GM19372 (cell line): ENCODE measurements at regions not wholly inside any gene's neighbourhood (a gene's known extent, or its start where the extent isn't known, plus 50 kb on each side); places are given as distances from the start of the nearest gene placed in this dataset.

Source experiments
- ATAC-seq: cut with Tn5 transposase; IDR thresholded peaks from one replicate; pipeline ENCODE4 v1.9.1; 2021; ENCODE audit warnings: mild to moderate bottlenecking, low read depth, moderate library complexity; ENCODE audit not compliant: unreplicated experiment

- ATAC-seq = no peak
Measured at GRCh38 chrX:15985937-15986336, 131.3 kb upstream of the AP1S2 start.

DNA sequence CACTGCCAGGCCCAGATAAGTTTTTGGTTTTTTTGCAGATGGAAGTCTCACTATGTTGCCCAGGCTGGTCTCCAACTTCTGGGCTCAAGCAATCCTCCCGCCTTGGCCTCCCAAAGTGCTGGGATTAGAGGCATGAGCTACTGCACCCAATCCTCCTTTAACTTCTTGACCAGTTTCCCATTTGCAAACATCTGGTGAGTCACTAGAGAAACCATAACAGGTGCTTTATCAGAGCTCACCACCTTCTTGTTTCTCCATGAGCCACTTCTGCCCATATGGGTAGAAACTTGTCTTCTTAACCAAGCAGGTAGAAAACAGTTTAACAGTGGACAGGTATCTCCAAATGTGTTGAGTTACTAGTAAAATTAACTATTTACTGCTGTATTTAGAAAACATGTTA is 128.4 kb upstream of the AP1S2 start:
- no peak for ATAC-seq

DNA sequence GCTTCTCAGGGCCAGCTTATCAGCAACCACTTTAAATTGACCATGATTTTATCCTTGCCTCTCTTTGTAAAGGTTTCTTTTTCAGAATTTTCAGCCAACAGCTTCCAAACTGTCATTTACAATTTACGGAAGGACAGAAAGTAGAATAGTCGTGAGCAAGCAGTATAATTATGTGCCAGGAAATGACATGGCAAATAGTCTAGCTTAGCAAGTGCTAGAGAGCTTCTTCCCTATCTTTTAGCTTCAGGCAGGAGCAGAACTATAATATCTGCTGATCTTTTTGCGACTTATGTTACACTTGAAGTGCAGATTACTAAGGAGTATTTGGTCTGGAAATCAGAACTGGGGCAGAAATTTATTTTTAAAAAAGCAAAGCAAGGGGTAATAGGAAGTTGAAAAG is 123.0 kb upstream of the AP1S2 start:
- no peak for ATAC-seq

DNA sequence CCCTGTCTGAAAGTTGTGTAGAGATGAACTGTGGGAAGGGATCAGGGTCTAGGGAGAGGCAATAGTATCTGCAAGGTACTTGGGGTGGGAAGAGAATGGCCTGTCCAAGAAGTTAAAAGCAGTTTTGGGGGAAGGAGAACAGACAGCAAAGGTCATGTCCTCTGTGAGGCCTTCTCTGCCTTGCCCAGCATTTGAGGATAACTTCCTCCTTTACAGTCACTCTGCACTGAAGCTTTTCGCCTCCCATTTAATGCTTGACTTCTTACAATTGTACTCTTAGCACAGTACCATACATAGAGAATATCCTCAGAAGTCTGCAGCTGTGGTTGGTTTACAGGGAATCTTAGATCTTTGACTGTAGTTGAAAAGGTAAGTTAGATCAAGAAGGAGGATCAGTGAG is 121.8 kb upstream of the AP1S2 start:
- ATAC-seq = no peak

GRCh38 chrX:15973946-15974345 is 119.3 kb upstream of the AP1S2 start:
- ATAC-seq = no peak

DNA sequence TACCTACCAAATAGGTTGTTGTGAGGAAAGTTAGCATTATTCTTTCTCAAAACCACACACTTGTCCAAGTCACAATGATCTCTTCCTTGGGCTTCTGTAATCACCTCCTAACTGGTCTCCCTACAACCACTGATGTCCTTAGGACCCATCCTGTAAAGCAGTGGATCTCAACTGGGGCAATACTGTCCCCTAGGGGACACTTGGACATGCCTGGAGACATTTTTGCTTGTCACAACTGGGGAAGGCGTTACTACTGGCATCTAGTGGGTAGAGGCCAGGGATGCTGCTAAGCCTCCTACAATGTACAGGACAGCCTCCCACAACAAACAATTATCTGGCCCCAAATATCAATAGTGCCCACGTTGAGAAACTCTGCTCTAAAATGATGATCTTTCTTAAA is 118.7 kb upstream of the AP1S2 start:
- no peak for ATAC-seq

GRCh38 chrX:15971696-15972095 is 117.1 kb upstream of the AP1S2 start:
- no peak for ATAC-seq

- ATAC-seq = no peak
Measured at GRCh38 chrX:15963858-15964257, 109.2 kb upstream of the AP1S2 start.

DNA sequence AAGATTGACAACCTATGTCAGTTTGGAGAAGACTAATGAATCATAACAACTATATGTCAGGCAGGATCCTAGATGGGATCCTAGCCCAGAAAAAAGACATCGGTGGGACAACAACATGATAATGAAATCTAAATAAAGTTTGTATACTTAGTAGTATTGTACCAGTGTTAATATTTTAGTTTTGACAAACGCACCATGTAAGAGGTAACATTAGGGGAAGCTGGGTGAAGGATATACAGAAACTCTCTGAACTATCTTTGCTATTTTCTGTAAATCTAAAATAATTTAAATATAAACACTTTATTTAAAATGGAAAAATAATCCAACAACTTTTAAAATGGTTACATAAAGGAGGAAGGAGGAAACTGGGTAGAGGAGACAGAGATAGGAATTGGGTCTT is 105.6 kb upstream of the AP1S2 start:
- ATAC-seq = no peak

- no peak for ATAC-seq
Measured at GRCh38 chrX:15956681-15957080, 102.1 kb upstream of the AP1S2 start.

DNA sequence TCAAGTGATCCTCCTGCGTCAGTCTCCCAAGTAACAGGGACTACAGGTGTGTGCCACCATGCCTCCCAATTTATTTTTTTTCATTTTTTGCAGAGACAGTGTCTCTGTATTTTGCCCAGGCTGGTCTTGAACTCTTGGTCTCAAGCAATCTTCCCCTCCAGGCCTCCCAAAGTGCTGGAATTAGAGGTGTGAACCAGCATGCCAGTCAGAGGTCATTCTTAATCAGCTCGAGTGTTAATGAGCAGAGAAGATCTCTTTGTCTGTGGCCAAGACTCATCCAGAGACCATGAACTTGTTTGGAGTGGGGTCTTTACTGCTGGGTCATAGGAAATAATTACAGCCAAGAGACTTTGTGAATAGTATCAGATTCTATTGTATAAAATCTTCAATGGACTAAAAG is 99.2 kb upstream of the AP1S2 start:
- ATAC-seq = no peak

DNA sequence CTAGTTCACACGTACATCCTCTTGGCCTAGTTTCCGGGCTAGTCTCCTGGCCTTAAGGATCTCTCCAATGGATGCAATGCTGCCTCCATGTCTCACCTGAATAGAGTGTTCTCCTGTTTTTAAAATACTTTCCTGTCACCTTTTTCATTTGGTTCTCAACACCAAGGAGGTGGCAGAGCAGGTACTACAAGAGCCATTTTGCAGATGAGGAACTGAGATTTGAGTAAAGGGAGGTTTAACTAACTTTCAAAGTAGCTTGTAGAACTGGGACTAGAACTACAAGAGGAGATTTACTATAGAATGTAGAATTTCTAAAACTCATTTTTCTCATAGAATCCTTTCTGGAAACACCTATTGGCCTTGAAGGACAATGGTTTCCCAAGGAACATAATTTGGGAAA is 97.6 kb upstream of the AP1S2 start:
- no peak for ATAC-seq

GRCh38 chrX:15948318-15948660 is 93.7 kb upstream of the AP1S2 start:
- no peak for ATAC-seq

DNA sequence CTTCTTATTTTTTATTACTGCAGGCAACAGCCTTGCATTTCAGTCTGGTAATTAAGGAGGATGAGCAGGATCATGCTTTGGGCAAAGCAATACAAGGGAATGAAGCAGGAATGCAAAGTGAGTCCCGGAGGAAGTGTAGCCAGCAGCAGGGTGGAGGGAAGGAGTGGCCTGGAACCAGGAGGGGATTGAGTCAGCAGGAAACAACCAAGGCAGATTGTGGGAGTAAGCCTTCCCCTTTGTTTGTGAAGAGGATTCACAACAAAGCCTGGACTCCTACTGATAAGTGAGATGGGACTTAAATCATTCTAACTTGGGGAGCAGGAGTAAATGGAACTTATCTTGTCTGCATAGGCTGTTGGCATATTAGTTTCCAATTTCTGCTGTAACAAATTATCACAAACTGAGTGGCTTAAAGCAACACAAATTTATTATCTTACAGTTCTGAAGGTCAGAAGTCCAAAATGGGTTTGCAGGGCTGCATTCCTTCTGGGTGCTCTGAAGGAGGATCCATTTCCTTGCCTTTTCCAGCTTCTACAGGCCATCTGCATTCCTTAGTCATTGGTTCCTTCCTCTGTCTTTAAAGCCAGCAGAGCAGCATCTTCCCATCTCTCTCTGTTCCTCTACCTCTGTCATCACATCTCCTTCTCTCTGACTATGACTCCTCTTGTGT is 93.2 kb upstream of the AP1S2 start:
- no peak for ATAC-seq

DNA sequence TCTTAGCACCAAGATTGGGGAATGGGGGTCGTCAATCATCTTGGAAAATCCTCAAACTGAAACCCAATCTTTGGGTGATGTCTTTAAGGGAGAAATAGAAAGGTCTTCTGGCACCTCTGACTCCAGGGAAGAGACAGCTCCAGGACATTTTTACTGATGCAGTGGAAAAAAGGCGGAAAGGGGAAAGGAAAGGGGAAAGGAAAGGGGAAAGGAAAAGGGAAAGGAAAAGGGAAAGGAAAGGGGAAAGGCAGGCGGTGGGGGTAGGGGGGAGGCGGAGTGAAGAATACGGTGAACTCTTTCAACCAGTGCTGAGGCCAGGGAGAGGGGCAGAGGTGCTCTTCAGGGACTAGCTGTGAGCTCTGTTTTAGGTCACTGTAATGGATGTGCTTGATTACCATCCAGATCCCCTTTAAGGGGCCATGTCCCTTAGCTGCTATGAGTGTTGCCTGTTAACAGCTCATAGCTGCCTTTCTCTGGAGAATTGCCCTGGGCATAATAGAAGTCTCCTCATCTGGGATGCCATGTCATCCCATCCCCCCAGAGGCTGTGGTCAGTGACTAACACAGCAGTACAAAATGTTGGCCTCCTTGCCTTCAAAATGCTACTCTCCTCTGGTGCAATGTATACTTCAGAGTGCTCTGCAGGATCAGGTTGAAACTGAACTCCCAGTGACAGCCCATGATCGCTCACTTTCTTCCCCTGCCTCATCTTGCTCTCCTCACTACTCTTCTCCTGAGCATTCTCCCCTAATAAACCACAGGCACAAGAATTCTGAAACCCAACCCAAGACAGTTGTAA is 92.4 kb upstream of the AP1S2 start:
- ATAC-seq = no peak

DNA sequence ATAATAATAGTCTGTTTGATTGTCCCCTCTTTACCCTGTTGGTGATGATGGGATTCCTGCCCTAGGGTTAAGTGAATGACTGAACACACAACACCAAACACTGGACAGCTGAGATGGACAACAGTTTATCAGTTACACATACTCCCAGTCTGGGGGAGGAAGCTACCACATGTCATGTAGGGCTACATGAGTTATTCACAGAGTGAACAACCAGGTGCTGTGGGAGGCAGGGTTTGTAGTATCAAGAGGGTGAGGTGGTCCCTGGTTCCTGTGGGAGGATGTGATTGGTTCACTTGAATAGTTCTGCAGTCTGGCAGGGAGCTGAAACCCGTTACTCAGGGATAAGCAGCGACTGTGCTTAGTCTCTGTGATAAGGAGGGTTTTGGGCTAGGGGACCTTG is 88.8 kb upstream of the AP1S2 start:
- no peak for ATAC-seq

DNA sequence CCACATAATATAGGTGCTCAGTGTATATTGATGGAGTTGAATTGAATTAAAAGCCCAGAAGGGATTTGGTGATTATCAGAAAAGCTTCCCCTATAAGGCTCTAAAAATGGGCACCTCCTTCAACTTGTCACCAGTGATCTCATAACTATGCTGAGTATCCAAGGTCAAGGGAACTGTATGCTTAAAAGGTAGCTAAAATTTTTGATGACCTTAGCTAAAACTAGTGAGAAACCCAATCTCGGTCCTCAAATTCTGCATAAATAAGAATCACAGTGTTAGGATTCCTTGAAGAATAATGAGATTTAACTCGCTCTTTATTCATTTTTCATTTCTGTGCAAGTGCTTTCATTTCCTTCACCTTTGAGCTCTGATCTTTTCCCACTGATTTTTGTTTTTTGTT is 87.7 kb upstream of the AP1S2 start:
- no peak for ATAC-seq

- ATAC-seq = no peak
Measured at GRCh38 chrX:15939737-15940136, 85.1 kb upstream of the AP1S2 start.

DNA sequence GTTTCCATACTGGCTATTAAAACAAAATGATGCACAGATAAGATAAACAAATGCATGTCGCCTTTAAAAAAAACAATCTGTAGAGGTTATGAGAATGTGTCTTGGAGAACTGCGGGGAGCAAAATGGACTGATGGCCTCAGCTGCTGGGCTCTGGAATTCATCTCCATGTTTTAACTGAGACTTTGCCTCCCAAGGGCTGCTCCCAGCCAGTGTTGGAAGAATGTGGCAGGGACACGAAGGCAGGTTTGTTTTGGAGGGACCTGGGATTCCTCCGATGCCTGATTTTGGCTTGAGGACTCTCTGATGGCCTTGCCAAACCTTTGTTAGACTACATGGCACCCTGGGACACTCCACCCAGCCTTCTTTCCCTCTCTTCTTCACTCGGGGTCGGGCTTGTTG is 83.5 kb upstream of the AP1S2 start:
- ATAC-seq = no peak

DNA sequence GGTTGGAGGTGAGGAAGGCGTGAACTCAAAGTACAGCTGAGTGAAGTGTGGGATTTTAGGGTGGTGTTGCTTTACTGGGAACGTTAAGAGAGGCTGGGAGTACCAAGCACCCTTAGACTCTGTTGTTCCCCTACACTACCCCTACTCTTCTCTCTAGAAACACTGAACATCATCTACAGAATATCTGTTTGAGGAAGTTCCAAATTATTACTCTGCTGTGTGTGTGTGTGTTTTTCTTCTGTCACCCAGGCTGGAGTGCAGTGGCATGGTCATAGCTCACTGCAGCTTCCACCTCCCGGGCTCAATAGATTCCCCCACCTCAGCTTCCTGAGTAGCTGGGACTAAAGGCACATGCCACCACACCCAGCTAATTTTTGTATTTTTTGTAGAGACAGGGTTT is 76.7 kb upstream of the AP1S2 start:
- ATAC-seq = no peak

GRCh38 chrX:15930585-15930984 is 76.0 kb upstream of the AP1S2 start:
- no peak for ATAC-seq

DNA sequence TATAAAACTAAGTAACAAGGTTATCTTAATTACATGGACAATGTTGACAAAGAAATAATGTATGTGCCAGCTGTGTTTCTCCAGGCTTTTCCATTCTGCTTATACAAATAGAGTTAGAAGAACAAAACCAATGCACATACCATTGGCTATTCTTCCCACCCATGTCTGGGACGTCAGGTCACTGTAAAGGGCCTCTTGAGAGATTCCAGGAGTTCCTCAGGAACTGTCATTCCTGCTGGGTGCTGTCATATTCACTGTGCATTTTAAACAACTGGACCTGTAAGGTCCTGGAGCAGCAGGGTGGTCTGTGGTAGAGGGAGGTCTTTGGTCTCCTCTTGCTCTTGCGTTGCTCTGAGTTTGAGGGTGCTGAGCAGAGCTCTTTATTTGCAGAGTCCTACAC is 74.6 kb upstream of the AP1S2 start:
- ATAC-seq = no peak
